Retinal pigment epithelial cell (primary cell): ENCODE measurements at regions not wholly inside any gene's neighbourhood (a gene's known extent, or its start where the extent isn't known, plus 50 kb on each side); places are given as distances from the start of the nearest gene placed in this dataset.

Experiments
- DNase-seq: peaks from one replicate; pipeline ENCODE4 v3.0.0-alpha.2; 2010; ENCODE audit warnings: low read depth
- H3K4me3 ChIP-seq: 2 replicates; pipeline ENCODE4 v1.5.1; 2011; ENCODE audit warnings: mild to moderate bottlenecking, low read length, control low read depth, moderate library complexity
- CTCF ChIP-seq: conservative IDR thresholded peaks from 2 replicates; pipeline ENCODE4 v1.5.1; 2011; ENCODE audit warnings: low read depth, low read length, control low read depth, inconsistent platforms

- H3K4me3 ChIP-seq, result no peak overlapping the region
These were observed 542.4 kb upstream of the ARX start for GRCh38 chrX:25558137-25558536.

GRCh38 chrX:25561190-25561589 is 545.4 kb upstream of the ARX start:
- DNase-seq, result no peak
- no peak for TF ChIP-seq CTCF
- no peak overlapping the region for H3K4me3 ChIP-seq

More at GRCh38 chrX:25558137-25558536, 542.4 kb upstream of the ARX start:
- DNase-seq, result no peak
- TF ChIP-seq CTCF, result no peak

- DNase-seq, result no peak
- no peak for TF ChIP-seq CTCF
- no peak overlapping the region for H3K4me3 ChIP-seq
These were observed 557.9 kb upstream of the ARX start for GRCh38 chrX:25573631-25574030.

- DNase-seq, result no peak
- no peak for TF ChIP-seq CTCF
- no peak overlapping the region for H3K4me3 ChIP-seq
These were observed 541.2 kb upstream of the MAGEB18 start for GRCh38 chrX:25596921-25597320.

- no peak overlapping the region for H3K4me3 ChIP-seq
- no peak for TF ChIP-seq CTCF
- DNase-seq, result no peak
These were observed 540.6 kb upstream of the MAGEB18 start for GRCh38 chrX:25597551-25597950.

- H3K4me3 ChIP-seq, result no peak overlapping the region
- DNase-seq, result no peak
- no peak for TF ChIP-seq CTCF
These were observed 539.1 kb upstream of the MAGEB18 start for GRCh38 chrX:25599061-25599460.

GRCh38 chrX:25600776-25601175 is 537.4 kb upstream of the MAGEB18 start:
- DNase-seq, result no peak
- H3K4me3 ChIP-seq, result no peak overlapping the region
- no peak for TF ChIP-seq CTCF
